Upper lobe of left lung (tissue), 4 donors: ENCODE measurements at regions not wholly inside any gene's neighbourhood (a gene's known extent, or its start where the extent isn't known, plus 50 kb on each side); places are given as distances from the start of the nearest gene placed in this dataset.

Source experiments
- CTCF ChIP-seq, 6 experiments: fragments of 450-650 bp in 4 of 6; fragments of 200-600 bp in 2 of 6; sonication (generic) in 2 of 6; IDR thresholded peaks; one replicate each; pipeline ENCODE4 v1.5.1; 2016 to 2019; ENCODE audit warnings: antibody characterized with exemption in 6 of 6
- POLR2A ChIP-seq, 4 donors: fragments of 450-650 bp; IDR thresholded peaks; one replicate each; pipeline ENCODE4 v1.5.1; 2016 to 2017; ENCODE audit warnings: antibody characterized with exemption in 4 of 4, mild to moderate bottlenecking in 2 of 4

- TF ChIP-seq CTCF (IDR thresholded peaks at IDR 0.05), result no peak
- TF ChIP-seq POLR2A (IDR thresholded peaks at IDR 0.05), result no peak
Measured at GRCh38 chr6:168377856-168378832, 58.6 kb upstream of the DACT2 start.
